Panc1 (cell line): ENCODE measurements at regions not wholly inside any gene's neighbourhood (a gene's known extent, or its start where the extent isn't known, plus 50 kb on each side); places are given as distances from the start of the nearest gene placed in this dataset.

Source experiments
- ATAC-seq: fragments of 200-7000 bp; cut with Tn5 transposase; 2 replicates; pipeline ENCODE4 v1.9.1; 2020; ENCODE audit warnings: mild to moderate bottlenecking, moderate library complexity
- BruUV-seq: library from RNA; stranded (reverse); fragments of 400-500 nt; replicated peaks from 2 replicates; lab custom pipeline; 2021; lab: Mats Ljungman, UMichigan
- CTCF ChIA-PET: fragments of 300-600 bp; sonication (Branson Sonifier 250); formaldehyde crosslinking; loops from one replicate; lab custom pipeline; 2022; ENCODE audit warnings: antibody characterized with exemption; lab: Charles Lee
- POLR2A ChIA-PET: fragments of 300-600 bp; sonication (Branson Sonifier 250); formaldehyde crosslinking; loops from one replicate; lab custom pipeline; 2022; ENCODE audit warnings: antibody characterized with exemption; lab: Charles Lee
- DNase-seq: peaks from one replicate; pipeline ENCODE4 v3.0.0-alpha.2; 2010; ENCODE audit warnings: low read depth, low spot score
- H3K27ac ChIP-seq: 2 replicates; pipeline ENCODE4 v1.5.1; 2011; ENCODE audit warnings: mild to moderate bottlenecking, low read length, inconsistent platforms
- H3K27me3 ChIP-seq: fragments of 200-500 bp; sonication (Bioruptor generic); 2 replicates; pipeline ENCODE4 v1.6.0; 2014; ENCODE audit warnings: low read length, inconsistent platforms; ENCODE audit not compliant: control insufficient read depth, insufficient read depth
- H3K36me3 ChIP-seq: fragments of 200-500 bp; sonication (Bioruptor generic); 2 replicates; pipeline ENCODE4 v1.5.1; 2014; ENCODE audit warnings: inconsistent platforms, mild to moderate bottlenecking, low read length, moderate library complexity; ENCODE audit not compliant: control insufficient read depth, insufficient read depth
- H3K4me1 ChIP-seq: 2 replicates; pipeline ENCODE4 v1.5.1; 2011; ENCODE audit warnings: inconsistent platforms, mild to moderate bottlenecking, low read length, moderate library complexity; ENCODE audit not compliant: control insufficient read depth, insufficient read depth
- H3K4me3 ChIP-seq, 2 experiments: 2 replicates each; pipeline ENCODE4 v1.5.1; 2011 to 2012; ENCODE audit warnings: low read depth in 2 of 2, low read length in 2 of 2, mild to moderate bottlenecking in 2 of 2, inconsistent platforms in 1 of 2, moderate library complexity in 1 of 2
- H3K9me3 ChIP-seq: fragments of 200-500 bp; sonication (Bioruptor generic); 2 replicates; pipeline ENCODE4 v1.5.1; 2014; ENCODE audit warnings: low read depth, mild to moderate bottlenecking, inconsistent platforms, low read length, moderate library complexity; ENCODE audit not compliant: control insufficient read depth, insufficient read depth
- POLR2AphosphoS5 ChIP-seq: IDR thresholded peaks from 2 replicates; pipeline ENCODE4 v1.6.1; 2012; ENCODE audit warnings: mild to moderate bottlenecking, low read depth, low read length, moderate library complexity
- SIN3A ChIP-seq: IDR thresholded peaks from 2 replicates; pipeline ENCODE4 v1.6.1; 2012; ENCODE audit warnings: low read depth, mild to moderate bottlenecking, low read length, moderate library complexity, borderline replicate concordance; ENCODE audit not compliant: insufficient read depth
- TCF7L2 ChIP-seq: IDR thresholded peaks from 2 replicates; pipeline ENCODE4 v1.6.1; 2011; ENCODE audit warnings: mild to moderate bottlenecking, low read depth, low read length, inconsistent platforms
- in situ Hi-C: cut with HindIII; loops from 2 replicates; pipeline ENCODE4 v1.10.0; 2016; ENCODE audit warnings: low sequenced_read_pairs, low pct_unique_long_range_greater_than_20kb
- intact Hi-C: fragments of 100-400 bp; cut with micrococcal nuclease; formaldehyde crosslinking; loops from one replicate; pipeline ENCODE4 v1.10.0; 2022; ENCODE audit not compliant: unreplicated experiment
- TF ChIP-seq, protein P1 (sequence below): fragments of 450-650 bp; IDR thresholded peaks from 2 replicates; pipeline ENCODE4 v1.5.1; 2017; ENCODE audit warnings: mild to moderate bottlenecking
- TF ChIP-seq, protein P2 (sequence below), 2 experiments: IDR thresholded peaks; 2 replicates each; pipeline ENCODE4 v1.6.1; 2011 to 2012; ENCODE audit warnings: low read depth in 2 of 2, control low read depth in 1 of 2, low read length in 1 of 2, mild to moderate bottlenecking in 1 of 2, moderate library complexity in 1 of 2; ENCODE audit not compliant: insufficient read depth in 1 of 2

DNA sequence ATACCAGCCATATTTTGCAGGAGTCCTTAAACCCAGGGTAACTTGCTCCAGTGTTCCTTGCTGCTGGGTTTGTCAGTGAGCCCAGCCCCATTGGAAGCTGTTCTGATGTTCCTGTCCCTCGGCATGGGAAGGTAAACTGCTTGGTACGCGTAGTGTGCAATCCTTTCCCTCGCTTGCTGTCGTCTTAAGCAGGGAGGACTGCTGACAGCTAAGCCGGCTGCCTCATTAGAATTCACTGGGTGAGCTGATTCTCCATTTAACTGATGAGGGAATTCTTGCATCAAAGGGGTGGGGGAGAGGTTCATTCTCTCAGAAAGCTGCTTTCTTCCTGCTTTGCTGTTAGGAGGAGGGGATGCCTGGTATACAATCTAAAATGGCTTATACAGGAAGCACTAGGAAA is 164.6 kb downstream of the MID1IP1 start:
- H3K9me3 ChIP-seq, result no peaks in the 10 kb centered on the region
- no peaks in the 10 kb centered on the region for H3K27me3 ChIP-seq
- ATAC-seq (no peak), DNase-seq (no peak)
- no peaks in the 10 kb centered on the region for H3K36me3 ChIP-seq
- BruUV-seq, result no TSS peak
- H3K4me1 ChIP-seq, result no peaks in the 10 kb centered on the region
- intact Hi-C loops, result no loop called here
- ChIA-PET POLR2A (no interaction called here), CTCF (no interaction called here)
- H3K27ac ChIP-seq, result no peak overlapping the region
- TF ChIP-seq TCF7L2, result no peak
- TF ChIP-seq, protein P1, sequence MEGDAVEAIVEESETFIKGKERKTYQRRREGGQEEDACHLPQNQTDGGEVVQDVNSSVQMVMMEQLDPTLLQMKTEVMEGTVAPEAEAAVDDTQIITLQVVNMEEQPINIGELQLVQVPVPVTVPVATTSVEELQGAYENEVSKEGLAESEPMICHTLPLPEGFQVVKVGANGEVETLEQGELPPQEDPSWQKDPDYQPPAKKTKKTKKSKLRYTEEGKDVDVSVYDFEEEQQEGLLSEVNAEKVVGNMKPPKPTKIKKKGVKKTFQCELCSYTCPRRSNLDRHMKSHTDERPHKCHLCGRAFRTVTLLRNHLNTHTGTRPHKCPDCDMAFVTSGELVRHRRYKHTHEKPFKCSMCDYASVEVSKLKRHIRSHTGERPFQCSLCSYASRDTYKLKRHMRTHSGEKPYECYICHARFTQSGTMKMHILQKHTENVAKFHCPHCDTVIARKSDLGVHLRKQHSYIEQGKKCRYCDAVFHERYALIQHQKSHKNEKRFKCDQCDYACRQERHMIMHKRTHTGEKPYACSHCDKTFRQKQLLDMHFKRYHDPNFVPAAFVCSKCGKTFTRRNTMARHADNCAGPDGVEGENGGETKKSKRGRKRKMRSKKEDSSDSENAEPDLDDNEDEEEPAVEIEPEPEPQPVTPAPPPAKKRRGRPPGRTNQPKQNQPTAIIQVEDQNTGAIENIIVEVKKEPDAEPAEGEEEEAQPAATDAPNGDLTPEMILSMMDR, result no peak
- TF ChIP-seq POLR2AphosphoS5, result no peak
- no peak for TF ChIP-seq SIN3A
- TF ChIP-seq, protein P2, sequence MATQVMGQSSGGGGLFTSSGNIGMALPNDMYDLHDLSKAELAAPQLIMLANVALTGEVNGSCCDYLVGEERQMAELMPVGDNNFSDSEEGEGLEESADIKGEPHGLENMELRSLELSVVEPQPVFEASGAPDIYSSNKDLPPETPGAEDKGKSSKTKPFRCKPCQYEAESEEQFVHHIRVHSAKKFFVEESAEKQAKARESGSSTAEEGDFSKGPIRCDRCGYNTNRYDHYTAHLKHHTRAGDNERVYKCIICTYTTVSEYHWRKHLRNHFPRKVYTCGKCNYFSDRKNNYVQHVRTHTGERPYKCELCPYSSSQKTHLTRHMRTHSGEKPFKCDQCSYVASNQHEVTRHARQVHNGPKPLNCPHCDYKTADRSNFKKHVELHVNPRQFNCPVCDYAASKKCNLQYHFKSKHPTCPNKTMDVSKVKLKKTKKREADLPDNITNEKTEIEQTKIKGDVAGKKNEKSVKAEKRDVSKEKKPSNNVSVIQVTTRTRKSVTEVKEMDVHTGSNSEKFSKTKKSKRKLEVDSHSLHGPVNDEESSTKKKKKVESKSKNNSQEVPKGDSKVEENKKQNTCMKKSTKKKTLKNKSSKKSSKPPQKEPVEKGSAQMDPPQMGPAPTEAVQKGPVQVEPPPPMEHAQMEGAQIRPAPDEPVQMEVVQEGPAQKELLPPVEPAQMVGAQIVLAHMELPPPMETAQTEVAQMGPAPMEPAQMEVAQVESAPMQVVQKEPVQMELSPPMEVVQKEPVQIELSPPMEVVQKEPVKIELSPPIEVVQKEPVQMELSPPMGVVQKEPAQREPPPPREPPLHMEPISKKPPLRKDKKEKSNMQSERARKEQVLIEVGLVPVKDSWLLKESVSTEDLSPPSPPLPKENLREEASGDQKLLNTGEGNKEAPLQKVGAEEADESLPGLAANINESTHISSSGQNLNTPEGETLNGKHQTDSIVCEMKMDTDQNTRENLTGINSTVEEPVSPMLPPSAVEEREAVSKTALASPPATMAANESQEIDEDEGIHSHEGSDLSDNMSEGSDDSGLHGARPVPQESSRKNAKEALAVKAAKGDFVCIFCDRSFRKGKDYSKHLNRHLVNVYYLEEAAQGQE (IDR thresholded peaks at IDR 0.05; ENCODE audit: insufficient read depth in 1 of 2, low read depth in 2 of 2, low read length in 1 of 2), result no peak
- H3K4me3 ChIP-seq, result no peak overlapping the region
- in situ Hi-C loops, result no loop called here

DNA sequence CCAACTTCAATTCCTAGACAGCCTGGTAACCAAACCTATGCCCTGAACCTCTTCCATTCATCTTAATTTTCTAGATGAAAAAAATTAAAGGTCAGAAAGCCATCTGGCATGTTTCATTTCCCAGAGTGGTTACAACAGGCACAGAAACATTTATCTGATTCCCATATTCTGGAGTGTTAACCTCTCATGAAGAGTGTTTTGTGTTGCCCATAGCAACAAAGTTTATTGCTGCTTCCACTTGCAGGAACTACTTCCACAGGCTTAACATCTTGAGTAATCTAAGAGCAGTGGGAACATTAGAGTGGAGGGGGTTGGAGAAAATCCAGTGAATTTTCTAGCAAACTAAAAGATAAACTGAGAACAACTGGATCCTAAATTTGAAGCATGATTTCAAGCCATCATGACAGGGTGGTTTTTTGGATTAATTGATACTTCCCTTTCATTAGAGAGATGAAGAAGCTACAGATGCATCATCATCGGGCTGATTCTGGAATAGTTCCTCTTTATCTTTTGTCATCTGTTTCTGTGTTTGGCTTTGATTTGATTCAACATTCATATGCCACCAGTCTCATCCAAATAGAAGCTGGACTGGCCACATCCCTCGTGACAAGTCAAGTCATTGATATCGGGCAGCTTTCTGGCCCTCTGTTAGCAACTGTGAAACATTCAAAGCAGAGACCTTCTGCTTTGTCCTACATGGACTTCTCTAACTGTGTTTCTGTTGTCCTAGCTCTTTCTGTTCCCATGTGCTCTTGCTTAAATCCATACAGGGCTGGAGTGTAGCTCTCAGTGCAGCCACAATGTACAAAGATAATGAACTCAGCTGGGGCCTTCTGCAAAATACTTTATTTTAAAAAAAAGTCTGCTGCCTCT is 167.3 kb downstream of the MID1IP1 start:
- intact Hi-C loops (no loop called here), in situ Hi-C loops (no loop called here)
- Histone ChIP-seq H3K9me3 (no peaks in the 10 kb centered on the region), H3K4me1 (no peaks in the 10 kb centered on the region), H3K4me3 (no peak overlapping the region), H3K36me3 (no peaks in the 10 kb centered on the region), H3K27ac (no peak overlapping the region), H3K27me3 (no peaks in the 10 kb centered on the region)
- ChIA-PET POLR2A (no interaction called here), CTCF (no interaction called here)
- DNase-seq, result no peak
- TF ChIP-seq, protein P1, result no peak
- no peak for TF ChIP-seq TCF7L2
- TF ChIP-seq, protein P2 (IDR thresholded peaks at IDR 0.05; ENCODE audit: insufficient read depth in 1 of 2, low read depth in 2 of 2, low read length in 1 of 2), result no peak
- TF ChIP-seq SIN3A, result no peak
- TF ChIP-seq POLR2AphosphoS5, result no peak
- ATAC-seq, result no peak
- no TSS peak for BruUV-seq
